ENCODE measurements at regions not wholly inside any gene's neighbourhood (a gene's known extent, or its start where the extent isn't known, plus 50 kb on each side); places are given as distances from the start of the nearest gene placed in this dataset.

GRCh38 chr5:30890377-30890776, 303.1 kb upstream of the CDH6 start:
- TF ChIP-seq, protein P1, sequence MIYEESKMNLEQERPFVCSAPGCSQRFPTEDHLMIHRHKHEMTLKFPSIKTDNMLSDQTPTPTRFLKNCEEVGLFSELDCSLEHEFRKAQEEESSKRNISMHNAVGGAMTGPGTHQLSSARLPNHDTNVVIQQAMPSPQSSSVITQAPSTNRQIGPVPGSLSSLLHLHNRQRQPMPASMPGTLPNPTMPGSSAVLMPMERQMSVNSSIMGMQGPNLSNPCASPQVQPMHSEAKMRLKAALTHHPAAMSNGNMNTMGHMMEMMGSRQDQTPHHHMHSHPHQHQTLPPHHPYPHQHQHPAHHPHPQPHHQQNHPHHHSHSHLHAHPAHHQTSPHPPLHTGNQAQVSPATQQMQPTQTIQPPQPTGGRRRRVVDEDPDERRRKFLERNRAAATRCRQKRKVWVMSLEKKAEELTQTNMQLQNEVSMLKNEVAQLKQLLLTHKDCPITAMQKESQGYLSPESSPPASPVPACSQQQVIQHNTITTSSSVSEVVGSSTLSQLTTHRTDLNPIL (CRISPR knock-in tag; IDR thresholded peaks at IDR 0.05; ENCODE audit: low read depth) = no peak
- TF ChIP-seq RARB (CRISPR knock-in tag; IDR thresholded peaks at IDR 0.05) = no peak
- TF ChIP-seq ZFP3 (CRISPR knock-in tag; IDR thresholded peaks at IDR 0.05) = no peak
- TF ChIP-seq ZNF8 (CRISPR knock-in tag; IDR thresholded peaks at IDR 0.05) = no peak
- no peak for TF ChIP-seq BACH2 (CRISPR knock-in tag; IDR thresholded peaks at IDR 0.05; ENCODE audit: borderline replicate concordance)
- TF ChIP-seq, protein P2, sequence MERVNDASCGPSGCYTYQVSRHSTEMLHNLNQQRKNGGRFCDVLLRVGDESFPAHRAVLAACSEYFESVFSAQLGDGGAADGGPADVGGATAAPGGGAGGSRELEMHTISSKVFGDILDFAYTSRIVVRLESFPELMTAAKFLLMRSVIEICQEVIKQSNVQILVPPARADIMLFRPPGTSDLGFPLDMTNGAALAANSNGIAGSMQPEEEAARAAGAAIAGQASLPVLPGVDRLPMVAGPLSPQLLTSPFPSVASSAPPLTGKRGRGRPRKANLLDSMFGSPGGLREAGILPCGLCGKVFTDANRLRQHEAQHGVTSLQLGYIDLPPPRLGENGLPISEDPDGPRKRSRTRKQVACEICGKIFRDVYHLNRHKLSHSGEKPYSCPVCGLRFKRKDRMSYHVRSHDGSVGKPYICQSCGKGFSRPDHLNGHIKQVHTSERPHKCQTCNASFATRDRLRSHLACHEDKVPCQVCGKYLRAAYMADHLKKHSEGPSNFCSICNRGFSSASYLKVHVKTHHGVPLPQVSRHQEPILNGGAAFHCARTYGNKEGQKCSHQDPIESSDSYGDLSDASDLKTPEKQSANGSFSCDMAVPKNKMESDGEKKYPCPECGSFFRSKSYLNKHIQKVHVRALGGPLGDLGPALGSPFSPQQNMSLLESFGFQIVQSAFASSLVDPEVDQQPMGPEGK (CRISPR knock-in tag; IDR thresholded peaks at IDR 0.05; ENCODE audit: borderline replicate concordance) = no peak
- no peak for TF ChIP-seq SNAI2 (CRISPR knock-in tag; IDR thresholded peaks at IDR 0.05)
- no peak for TF ChIP-seq ZNF565 (CRISPR knock-in tag; conservative IDR thresholded peaks at IDR 0.05; ENCODE audit: low read depth)
- TF ChIP-seq ARNTL (CRISPR knock-in tag; IDR thresholded peaks at IDR 0.05; ENCODE audit: borderline replicate concordance, low read depth) = no peak
- no peak for TF ChIP-seq TCF4 (CRISPR knock-in tag; IDR thresholded peaks at IDR 0.05; ENCODE audit: borderline replicate concordance)

Data from SK-N-SH treated with all-trans-retinoic acid at 6 μM for 48 hours (cell line).